IMR-90 (cell line): ENCODE measurements at regions not wholly inside any gene's neighbourhood (a gene's known extent, or its start where the extent isn't known, plus 50 kb on each side); places are given as distances from the start of the nearest gene placed in this dataset.

Experiments used
- ATAC-seq: fragments of 200-7000 bp; cut with Tn5 transposase; 2 replicates; pipeline ENCODE4 v1.9.1; 2020; ENCODE audit warnings: low read depth, mild to moderate bottlenecking, moderate library complexity
- BruUV-seq: library from RNA; stranded (reverse); fragments of 400-500 nt; replicated peaks from 2 replicates; lab custom pipeline; 2021; lab: Mats Ljungman, UMichigan
- CTCF ChIA-PET: fragments of 300-600 bp; formaldehyde crosslinking; extraction: SDS; loops from one replicate; lab custom pipeline; 2021; ENCODE audit warnings: antibody characterized with exemption; lab: Yijun Ruan, JAX
- POLR2A ChIA-PET: fragments of 300-600 bp; sonication (Branson Sonifier 250); formaldehyde crosslinking; loops from one replicate; lab custom pipeline; 2022; ENCODE audit warnings: antibody characterized with exemption; ENCODE audit not compliant: unreplicated experiment; lab: Charles Lee
- DNase-seq: peaks from one replicate; pipeline ENCODE4 v3.0.0; 2013
- H2AFZ ChIP-seq: replicated peaks from 2 replicates; pipeline ENCODE3; 2013; ENCODE audit warnings: low read length, mild to moderate bottlenecking; ENCODE audit not compliant: poor library complexity
- H2AK5ac ChIP-seq: 2 replicates; pipeline ENCODE4 v1.6.1; 2013; ENCODE audit warnings: low read depth, low read length, inconsistent platforms
- H2AK9ac ChIP-seq: replicated peaks from 2 replicates; pipeline ENCODE3; 2013; ENCODE audit warnings: mild to moderate bottlenecking, low read depth, low read length, moderate library complexity; ENCODE audit not compliant: poor library complexity
- H2BK120ac ChIP-seq: 2 replicates; pipeline ENCODE4 v1.6.1; 2013; ENCODE audit warnings: low read depth, low read length, inconsistent platforms
- H2BK15ac ChIP-seq: 3 replicates; pipeline ENCODE4 v1.6.1; 2013; ENCODE audit warnings: low read depth, low read length, inconsistent platforms
- H2BK20ac ChIP-seq: 2 replicates; pipeline ENCODE4 v1.6.1; 2013; ENCODE audit warnings: low read depth, mild to moderate bottlenecking, inconsistent platforms, low read length, moderate library complexity
- H2BK5ac ChIP-seq: 2 replicates; pipeline ENCODE4 v1.6.1; 2013; ENCODE audit warnings: mild to moderate bottlenecking, low read depth, low read length, inconsistent platforms; ENCODE audit not compliant: poor library complexity, severe bottlenecking
- H3K14ac ChIP-seq: replicated peaks from 2 replicates; pipeline ENCODE4 v1.6.1; 2013; ENCODE audit warnings: low read depth, low read length, inconsistent platforms
- H3K18ac ChIP-seq: 2 replicates; pipeline ENCODE4 v1.6.1; 2013; ENCODE audit warnings: low read depth, low read length, control low read depth
- H3K23ac ChIP-seq: 2 replicates; pipeline ENCODE4 v1.6.1; 2013; ENCODE audit warnings: low read depth, low read length, inconsistent platforms
- H3K27ac ChIP-seq: 2 replicates; pipeline ENCODE4 v1.5.1; 2013; ENCODE audit warnings: mild to moderate bottlenecking, control low read depth, low read length; ENCODE audit not compliant: insufficient read depth
- H3K27me3 ChIP-seq: 2 replicates; pipeline ENCODE4 v1.6.1; 2013; ENCODE audit warnings: low read length; ENCODE audit not compliant: control insufficient read depth, insufficient read depth
- H3K36me3 ChIP-seq: 2 replicates; pipeline ENCODE4 v1.6.1; 2013; ENCODE audit warnings: low read length, mixed read lengths; ENCODE audit not compliant: control insufficient read depth, insufficient read depth
- H3K4ac ChIP-seq: 2 replicates; pipeline ENCODE4 v1.6.1; 2013; ENCODE audit warnings: low read depth, low read length, inconsistent platforms
- H3K4me1 ChIP-seq: 2 replicates; pipeline ENCODE4 v1.6.1; 2013; ENCODE audit warnings: low read length, mixed read lengths; ENCODE audit not compliant: control insufficient read depth, insufficient read depth
- H3K4me2 ChIP-seq: 2 replicates; pipeline ENCODE4 v1.6.1; 2013; ENCODE audit warnings: low read depth, mild to moderate bottlenecking, control low read depth, low read length, moderate library complexity
- H3K4me3 ChIP-seq: 2 replicates; pipeline ENCODE4 v1.5.1; 2013; ENCODE audit warnings: low read depth, mild to moderate bottlenecking, control low read depth, low read length, moderate library complexity; ENCODE audit not compliant: insufficient read depth
- H3K56ac ChIP-seq: 2 replicates; pipeline ENCODE4 v1.6.1; 2013; ENCODE audit warnings: low read length, inconsistent platforms; ENCODE audit not compliant: insufficient read depth; ENCODE audit errors: extremely low read depth
- H3K79me1 ChIP-seq, 2 experiments: 2 replicates each; pipeline ENCODE4 v1.6.1; 2013; ENCODE audit warnings: low read length in 2 of 2, inconsistent platforms in 1 of 2, low read depth in 1 of 2
- H3K9ac ChIP-seq: 2 replicates; pipeline ENCODE4 v1.6.1; 2013; ENCODE audit warnings: low read depth, low read length, control low read depth
- H3K9me1 ChIP-seq: 2 replicates; pipeline ENCODE4 v1.6.1; 2013; ENCODE audit warnings: low read length, inconsistent platforms; ENCODE audit not compliant: insufficient read depth
- H3K9me3 ChIP-seq: 2 replicates; pipeline ENCODE4 v1.6.1; 2013; ENCODE audit warnings: low read length; ENCODE audit not compliant: control insufficient read depth, insufficient read depth
- H4K20me1 ChIP-seq: 2 replicates; pipeline ENCODE4 v1.6.1; 2013; ENCODE audit warnings: low read length, inconsistent platforms; ENCODE audit not compliant: insufficient read depth
- H4K5ac ChIP-seq: 2 replicates; pipeline ENCODE4 v1.6.1; 2013; ENCODE audit warnings: mild to moderate bottlenecking, low read depth, low read length, control low read depth
- H4K8ac ChIP-seq, 2 experiments: 2 replicates each; pipeline ENCODE4 v1.6.1; 2013; ENCODE audit warnings: low read depth in 2 of 2, low read length in 2 of 2, control low read depth in 1 of 2, inconsistent platforms in 1 of 2
- H4K91ac ChIP-seq: 2 replicates; pipeline ENCODE4 v1.6.1; 2013; ENCODE audit warnings: low read depth, low read length, inconsistent platforms; ENCODE audit not compliant: insufficient read depth
- BHLHE40 ChIP-seq: fragments of 150-350 bp; IDR thresholded peaks from 2 replicates; pipeline ENCODE4 v1.6.1; 2016; ENCODE audit warnings: mild to moderate bottlenecking, low read depth, low read length
- CHD1 ChIP-seq: IDR thresholded peaks from 2 replicates; pipeline ENCODE4 v1.6.1; 2012; ENCODE audit warnings: low read depth, low read length, improper control_type of control experiment
- FOS ChIP-seq: fragments of 150-350 bp; IDR thresholded peaks from 2 replicates; pipeline ENCODE4 v1.6.1; 2016; ENCODE audit warnings: low read depth, low read length
- USF2 ChIP-seq: fragments of 150-350 bp; IDR thresholded peaks from 2 replicates; pipeline ENCODE4 v1.6.1; 2017; ENCODE audit warnings: mild to moderate bottlenecking, antibody characterized with exemption, low read length, low read depth
- WGBS, 2 experiments: methylation state at CpG; one replicate each; pipeline versions ENCODE4 v1.1.5 to v1.1.7; 2013; ENCODE audit warnings: missing lambda C conversion rate in 2 of 2; ENCODE audit not compliant: insufficient read length in 1 of 2; ENCODE audit errors: extremely low coverage in 2 of 2; 5-methylcytosine and 5-hydroxymethylcytosine counted together
- dilution Hi-C: fragments of 300-500 bp; cut with HindIII; formaldehyde crosslinking; loops from one replicate; pipeline ENCODE4 v1.14.3; 2018; ENCODE audit warnings: low sequenced_read_pairs; ENCODE audit not compliant: unreplicated experiment
- in situ Hi-C: fragments of 300-500 bp; cut with MboI; formaldehyde crosslinking; loops from 3 replicates; pipeline ENCODE4 v1.14.3; 2019; ENCODE audit warnings: low sequenced_read_pairs, inconsistent platforms, mixed read lengths
- intact Hi-C: fragments of 100-400 bp; cut with micrococcal nuclease; formaldehyde crosslinking; loops from 2 replicates; pipeline ENCODE4 v1.10.0; 2022

- H3K27me3 ChIP-seq: peaks cover 14% of the 10 kb centered on the region
Observed at GRCh38 chr2:177154809-177155208, 57.8 kb upstream of the HNRNPA3 start.

More at GRCh38 chr2:177154809-177155208, 57.8 kb upstream of the HNRNPA3 start:
- Histone ChIP-seq H3K9me1 (no peaks in the 10 kb centered on the region), H3K79me1 (no peaks in the 10 kb centered on the region), H2BK5ac (no peak overlapping the region), H2BK120ac (no peak overlapping the region), H3K4me1 (no peaks in the 10 kb centered on the region), H4K5ac (no peak overlapping the region), H3K9ac (no peak overlapping the region), H3K36me3 (no peaks in the 10 kb centered on the region), H4K20me1 (no peaks in the 10 kb centered on the region), H3K23ac (no peak overlapping the region), H4K8ac (no peak overlapping the region), H2AK9ac (no peak overlapping the region), H2BK15ac (no peak overlapping the region), H3K4me2 (no peak overlapping the region), H3K18ac (no peak overlapping the region), H3K9me3 (no peaks in the 10 kb centered on the region), H3K27ac (no peak overlapping the region), H3K14ac (no peak overlapping the region), H2BK20ac (no peak overlapping the region), H2AFZ (no peak overlapping the region), H2AK5ac (no peak overlapping the region), H4K91ac (no peak overlapping the region), H3K4ac (no peak overlapping the region), H3K56ac (no peak overlapping the region), H3K4me3 (no peak overlapping the region)
- ATAC-seq (no peak), DNase-seq (no peak)
- ChIA-PET POLR2A (no interaction called here), CTCF (interaction anchor here (1.2 kb wide), 1 partner anchor 10 kb away, joined by 4 read pairs; no protein-coding TSS in a partner anchor)
- intact Hi-C loops (no loop called here), in situ Hi-C loops (loop anchor here (10.0 kb wide), 1 partner anchor 1030 kb away; the partner anchor contains the start of genes HOXD8 and HOXD9), dilution Hi-C loops (no loop called here)
- WGBS, 2 experiments: no CpG with 5 or more reads among the region's 1 CpG
- no peak for TF ChIP-seq USF2
- no peak for TF ChIP-seq FOS
- TF ChIP-seq BHLHE40: no peak
- no peak for TF ChIP-seq CHD1
- BruUV-seq: no TSS peak
